ENCODE measurements at regions not wholly inside any gene's neighbourhood (a gene's known extent, or its start where the extent isn't known, plus 50 kb on each side); places are given as distances from the start of the nearest gene placed in this dataset.

DNA sequence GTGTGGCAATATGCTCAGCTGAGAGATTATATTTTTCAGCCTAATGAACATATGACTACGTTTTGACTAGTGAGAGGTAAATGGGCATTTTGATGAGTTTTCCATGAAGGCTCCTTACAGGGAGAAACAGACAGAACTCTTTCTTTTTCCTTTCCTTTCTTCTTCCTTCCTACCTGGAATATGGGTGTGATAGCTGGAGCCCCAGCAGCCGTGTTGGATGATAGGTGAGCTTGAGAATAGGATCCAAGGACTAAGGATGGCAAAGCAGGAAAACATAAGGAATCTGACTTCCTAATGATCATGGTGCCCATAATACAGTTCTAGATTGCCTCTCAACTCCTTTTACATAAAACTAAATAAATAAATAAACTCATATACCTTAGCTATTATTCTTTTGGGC lies 124.0 kb downstream of the MAIP1 start:
- Mint-ChIP-seq H3K4me1 (ENCODE audit: low read depth) (no peaks in the 10 kb centered on the region), H3K4me3 (no peak overlapping the region), H3K27ac (no peak overlapping the region), H3K9me3 (no peaks in the 10 kb centered on the region), H3K36me3 (ENCODE audit: low read depth) (no peaks in the 10 kb centered on the region), H3K27me3 (peaks cover 15% of the 10 kb centered on the region)
- intact Hi-C loops (cut with DNase I, micrococcal nuclease), result no loop called here
- DNase-seq (no peak), ATAC-seq (ENCODE audit: poor library complexity) (no peak)
- TF ChIP-seq, protein P1, sequence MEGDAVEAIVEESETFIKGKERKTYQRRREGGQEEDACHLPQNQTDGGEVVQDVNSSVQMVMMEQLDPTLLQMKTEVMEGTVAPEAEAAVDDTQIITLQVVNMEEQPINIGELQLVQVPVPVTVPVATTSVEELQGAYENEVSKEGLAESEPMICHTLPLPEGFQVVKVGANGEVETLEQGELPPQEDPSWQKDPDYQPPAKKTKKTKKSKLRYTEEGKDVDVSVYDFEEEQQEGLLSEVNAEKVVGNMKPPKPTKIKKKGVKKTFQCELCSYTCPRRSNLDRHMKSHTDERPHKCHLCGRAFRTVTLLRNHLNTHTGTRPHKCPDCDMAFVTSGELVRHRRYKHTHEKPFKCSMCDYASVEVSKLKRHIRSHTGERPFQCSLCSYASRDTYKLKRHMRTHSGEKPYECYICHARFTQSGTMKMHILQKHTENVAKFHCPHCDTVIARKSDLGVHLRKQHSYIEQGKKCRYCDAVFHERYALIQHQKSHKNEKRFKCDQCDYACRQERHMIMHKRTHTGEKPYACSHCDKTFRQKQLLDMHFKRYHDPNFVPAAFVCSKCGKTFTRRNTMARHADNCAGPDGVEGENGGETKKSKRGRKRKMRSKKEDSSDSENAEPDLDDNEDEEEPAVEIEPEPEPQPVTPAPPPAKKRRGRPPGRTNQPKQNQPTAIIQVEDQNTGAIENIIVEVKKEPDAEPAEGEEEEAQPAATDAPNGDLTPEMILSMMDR (IDR thresholded peaks at IDR 0.05), result no peak
- H3K4me1 ChIP-seq (ENCODE audit: insufficient read depth, low read length), result no peaks in the 10 kb centered on the region
- no peak overlapping the region for H3K27ac ChIP-seq (ENCODE audit: low read depth in 1 of 2, low read length in 2 of 2)
- POLR2A ChIA-PET, result no interaction called here
- CTCF ChIA-PET, result no interaction called here
- no peaks in the 10 kb centered on the region for H3K36me3 ChIP-seq (ENCODE audit: insufficient read depth, low read length)
- peaks cover 0 to 5% of the 10 kb centered on the region in 2 experiments for H3K9me3 ChIP-seq (ENCODE audit: control insufficient read depth in 1 of 2, insufficient read depth in 1 of 2, low read length in 2 of 2)
- no peak overlapping the region for H3K4me3 ChIP-seq (ENCODE audit: low read length)
- H3K27me3 ChIP-seq (ENCODE audit: control insufficient read depth in 1 of 2, insufficient read depth in 2 of 2, low read length in 2 of 2), result no peaks in the 10 kb centered on the region

DNA sequence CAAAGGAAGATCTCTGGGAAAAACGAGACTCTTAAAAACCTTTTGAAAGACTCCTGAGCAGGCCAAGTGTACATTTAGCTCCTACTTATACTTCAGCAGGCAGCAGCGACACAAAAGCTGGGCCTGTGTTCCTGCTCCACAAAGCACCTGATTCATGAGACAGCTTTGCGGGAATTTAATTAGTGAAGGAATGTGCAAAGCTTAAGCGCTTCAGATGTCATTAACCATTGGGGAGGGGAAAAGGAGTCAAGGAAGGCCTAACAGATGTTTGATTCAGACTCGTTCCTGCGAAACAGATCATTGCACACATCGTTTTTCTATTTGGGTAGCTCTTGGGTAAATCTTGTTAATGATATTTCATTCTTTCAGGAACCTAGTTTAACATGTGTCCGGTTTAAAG lies 125.9 kb downstream of the MAIP1 start:
- no peak overlapping the region for H3K4me3 ChIP-seq (ENCODE audit: low read length)
- DNase-seq, result no peak
- Mint-ChIP-seq H3K36me3 (ENCODE audit: low read depth) (no peaks in the 10 kb centered on the region), H3K4me1 (ENCODE audit: low read depth) (no peaks in the 10 kb centered on the region), H3K27me3 (peaks cover 15% of the 10 kb centered on the region), H3K4me3 (no peak overlapping the region), H3K27ac (no peak overlapping the region), H3K9me3 (no peaks in the 10 kb centered on the region)
- peaks cover 0 to 5% of the 10 kb centered on the region in 2 experiments for H3K9me3 ChIP-seq (ENCODE audit: control insufficient read depth in 1 of 2, insufficient read depth in 1 of 2, low read length in 2 of 2)
- H3K27ac ChIP-seq (ENCODE audit: low read depth in 1 of 2, low read length in 2 of 2), result no peak overlapping the region
- ChIA-PET POLR2A (no interaction called here), CTCF (no interaction called here)
- intact Hi-C loops (cut with DNase I, micrococcal nuclease), result no loop called here
- ATAC-seq (ENCODE audit: poor library complexity), result no peak
- no peaks in the 10 kb centered on the region for H3K27me3 ChIP-seq (ENCODE audit: control insufficient read depth in 1 of 2, insufficient read depth in 2 of 2, low read length in 2 of 2)
- no peaks in the 10 kb centered on the region for H3K36me3 ChIP-seq (ENCODE audit: insufficient read depth, low read length)
- no peaks in the 10 kb centered on the region for H3K4me1 ChIP-seq (ENCODE audit: insufficient read depth, low read length)
- TF ChIP-seq, protein P1 (IDR thresholded peaks at IDR 0.05), result no peak

DNA sequence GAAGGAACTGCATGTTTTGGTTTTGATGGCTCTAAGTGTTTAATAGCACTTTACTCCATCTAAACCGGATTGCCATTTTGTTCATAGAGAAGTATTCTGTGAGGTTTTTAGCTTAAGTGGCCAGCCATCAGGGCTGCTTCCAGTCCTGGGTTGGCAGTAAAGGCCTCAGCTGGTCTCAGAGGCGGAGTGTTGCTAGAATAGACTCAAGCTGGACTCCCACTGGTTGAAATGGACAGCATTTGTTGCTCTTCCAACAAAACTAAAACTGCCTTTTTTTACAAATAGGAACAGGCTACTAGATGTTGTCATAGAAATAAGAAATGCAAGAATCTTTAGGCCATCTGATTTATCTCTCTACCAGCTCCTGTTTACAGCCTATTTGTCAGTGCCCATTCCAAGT lies 126.4 kb downstream of the MAIP1 start:
- H3K4me3 ChIP-seq (ENCODE audit: low read length), result no peak overlapping the region
- CTCF ChIA-PET, result no interaction called here
- peaks cover 15% of the 10 kb centered on the region for H3K27me3 Mint-ChIP-seq
- H3K27ac ChIP-seq (ENCODE audit: low read depth in 1 of 2, low read length in 2 of 2), result no peak overlapping the region
- no peaks in the 10 kb centered on the region for H3K4me1 Mint-ChIP-seq (ENCODE audit: low read depth)
- H3K9me3 Mint-ChIP-seq, result no peaks in the 10 kb centered on the region
- no peak for ATAC-seq (ENCODE audit: poor library complexity)
- no peaks in the 10 kb centered on the region for H3K4me1 ChIP-seq (ENCODE audit: insufficient read depth, low read length)
- TF ChIP-seq, protein P1 (IDR thresholded peaks at IDR 0.05), result no peak
- H3K27ac Mint-ChIP-seq, result no peak overlapping the region
- no peak for DNase-seq
- POLR2A ChIA-PET, result no interaction called here
- no peaks in the 10 kb centered on the region for H3K36me3 Mint-ChIP-seq (ENCODE audit: low read depth)
- no peaks in the 10 kb centered on the region for H3K27me3 ChIP-seq (ENCODE audit: control insufficient read depth in 1 of 2, insufficient read depth in 2 of 2, low read length in 2 of 2)
- H3K4me3 Mint-ChIP-seq, result no peak overlapping the region
- intact Hi-C loops (cut with DNase I, micrococcal nuclease), result no loop called here
- peaks cover 0 to 5% of the 10 kb centered on the region in 2 experiments for H3K9me3 ChIP-seq (ENCODE audit: control insufficient read depth in 1 of 2, insufficient read depth in 1 of 2, low read length in 2 of 2)
- no peaks in the 10 kb centered on the region for H3K36me3 ChIP-seq (ENCODE audit: insufficient read depth, low read length)

Data from CD4-positive, alpha-beta T cell (primary cell).